ENCODE measurements at regions not wholly inside any gene's neighbourhood (a gene's known extent, or its start where the extent isn't known, plus 50 kb on each side); places are given as distances from the start of the nearest gene placed in this dataset.

DNA sequence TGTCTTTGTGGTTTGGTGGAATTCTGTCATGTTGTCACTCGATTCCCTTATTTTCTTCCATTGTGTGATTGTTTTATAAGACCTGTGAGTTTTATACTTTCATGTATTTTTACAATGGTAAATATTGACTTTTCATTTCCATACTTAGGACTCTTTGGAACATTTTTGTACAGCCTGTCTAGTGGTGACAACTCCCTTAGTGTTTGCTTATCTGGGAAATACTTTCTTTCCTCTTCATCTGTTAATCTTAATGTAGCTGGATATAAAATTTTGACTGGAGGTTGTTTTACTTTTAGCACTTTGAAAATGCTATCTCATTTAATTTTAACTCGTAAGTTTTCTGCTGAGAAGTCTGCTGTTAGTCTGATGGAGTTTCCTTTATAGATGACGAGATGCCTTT lies 310.5 kb downstream of the NUF2 start:
- TF ChIP-seq EZH2 (IDR thresholded peaks at IDR 0.05; ENCODE audit: insufficient read depth, poor library complexity, severe bottlenecking) (no peak), EZH2phosphoT487 (IDR thresholded peaks at IDR 0.05; ENCODE audit: insufficient read depth, low read depth) (no peak)
